Trophoblast cell (in vitro differentiated cells and primary cell): ENCODE measurements at regions not wholly inside any gene's neighbourhood (a gene's known extent, or its start where the extent isn't known, plus 50 kb on each side); places are given as distances from the start of the nearest gene placed in this dataset.

Source experiments
- DNase-seq, 2 donors: peaks; one replicate each; pipeline ENCODE4 v3.0.0-alpha.2; 2016
- H2AFZ ChIP-seq: 2 replicates; pipeline ENCODE4 v1.6.1; 2013; ENCODE audit warnings: low read length, moderate library complexity, mild to moderate bottlenecking; ENCODE audit not compliant: insufficient read depth, poor library complexity
- H2AK5ac ChIP-seq: 2 replicates; pipeline ENCODE4 v1.6.1; 2013; ENCODE audit warnings: mild to moderate bottlenecking, low read length
- H2BK120ac ChIP-seq: 2 replicates; pipeline ENCODE4 v1.6.1; 2013; ENCODE audit warnings: low read length, mild to moderate bottlenecking, moderate library complexity; ENCODE audit not compliant: insufficient read depth, poor library complexity
- H2BK12ac ChIP-seq: 2 replicates; pipeline ENCODE4 v1.6.1; 2013; ENCODE audit warnings: mild to moderate bottlenecking, low read length, moderate library complexity
- H2BK5ac ChIP-seq: 2 replicates; pipeline ENCODE4 v1.6.1; 2013; ENCODE audit warnings: low read length, low read depth, moderate library complexity, mild to moderate bottlenecking; ENCODE audit not compliant: poor library complexity
- H3K14ac ChIP-seq: 2 replicates; pipeline ENCODE4 v1.6.1; 2013; ENCODE audit warnings: mild to moderate bottlenecking, low read length
- H3K18ac ChIP-seq: 2 replicates; pipeline ENCODE4 v1.6.1; 2013; ENCODE audit warnings: mild to moderate bottlenecking, low read length
- H3K23ac ChIP-seq: 2 replicates; pipeline ENCODE4 v1.6.1; 2013; ENCODE audit warnings: low read length
- H3K27ac ChIP-seq: 2 replicates; pipeline ENCODE4 v1.5.1; 2013; ENCODE audit warnings: low read depth, mild to moderate bottlenecking, inconsistent platforms, low read length, moderate library complexity
- H3K27me3 ChIP-seq: 2 replicates; pipeline ENCODE4 v1.6.1; 2013; ENCODE audit warnings: inconsistent platforms, mild to moderate bottlenecking, low read length, moderate library complexity; ENCODE audit not compliant: insufficient read depth
- H3K36me3 ChIP-seq, 2 experiments: 1 replicate in 1 of 2; 2 replicates in 1 of 2; pipeline ENCODE4 v1.6.1; 2013; ENCODE audit warnings: low read length in 2 of 2, mild to moderate bottlenecking in 2 of 2, moderate library complexity in 1 of 2; ENCODE audit not compliant: insufficient read depth in 2 of 2, control insufficient read depth in 1 of 2
- H3K4ac ChIP-seq: 2 replicates; pipeline ENCODE4 v1.6.1; 2013; ENCODE audit warnings: low read depth, mild to moderate bottlenecking, low read length, moderate library complexity
- H3K4me1 ChIP-seq, 2 experiments: 1 replicate in 1 of 2; 2 replicates in 1 of 2; pipeline ENCODE4 v1.6.1; 2013; ENCODE audit warnings: low read length in 2 of 2, mild to moderate bottlenecking in 2 of 2, moderate library complexity in 1 of 2; ENCODE audit not compliant: insufficient read depth in 2 of 2, control insufficient read depth in 1 of 2
- H3K4me2 ChIP-seq: 2 replicates; pipeline ENCODE4 v1.6.1; 2013; ENCODE audit warnings: inconsistent platforms, mild to moderate bottlenecking, low read length, moderate library complexity
- H3K4me3 ChIP-seq: 2 replicates; pipeline ENCODE4 v1.5.1; 2013; ENCODE audit warnings: mild to moderate bottlenecking, low read depth, low read length, inconsistent platforms
- H3K79me1 ChIP-seq: one replicate; pipeline ENCODE4 v1.6.1; 2013; ENCODE audit warnings: low read length
- H3K79me2 ChIP-seq: 2 replicates; pipeline ENCODE4 v1.6.1; 2013; ENCODE audit warnings: low read length, mild to moderate bottlenecking; ENCODE audit not compliant: control insufficient read depth, insufficient read depth, poor library complexity
- H3K9ac ChIP-seq: 2 replicates; pipeline ENCODE4 v1.6.1; 2013; ENCODE audit warnings: mild to moderate bottlenecking, low read length
- H3K9me3 ChIP-seq: 2 replicates; pipeline ENCODE4 v1.6.1; 2013; ENCODE audit warnings: low read depth, mild to moderate bottlenecking, control low read depth, inconsistent platforms, low read length; ENCODE audit not compliant: insufficient read depth
- H4K12ac ChIP-seq: 2 replicates; pipeline ENCODE4 v1.6.1; 2013; ENCODE audit warnings: low read depth, mild to moderate bottlenecking, low read length, moderate library complexity
- H4K8ac ChIP-seq: 2 replicates; pipeline ENCODE4 v1.6.1; 2013; ENCODE audit warnings: low read depth, mild to moderate bottlenecking, low read length, moderate library complexity
- H4K91ac ChIP-seq: one replicate; pipeline ENCODE4 v1.6.1; 2013; ENCODE audit warnings: low read depth, mild to moderate bottlenecking, low read length, moderate library complexity
- WGBS: extraction: QIAGEN DNeasy Blood & Tissue Kit; methylation state at CpG from one replicate; pipeline ENCODE4 v1.1.7; 2013; ENCODE audit warnings: missing lambda C conversion rate; ENCODE audit not compliant: insufficient read length, insufficient coverage; ENCODE audit errors: extremely low coverage; 5-methylcytosine and 5-hydroxymethylcytosine counted together

GRCh38 chr14:66069830-66070541, 416.2 kb upstream of the CCDC196 start:
- H3K9ac ChIP-seq, result no peak overlapping the region
- H2AFZ ChIP-seq, result no peak overlapping the region
- H3K18ac ChIP-seq, result no peak overlapping the region
- no peak overlapping the region for H3K4me2 ChIP-seq
- H3K4ac ChIP-seq, result no peak overlapping the region
- H3K4me1 ChIP-seq, result peaks cover 0 to 1% of the 10 kb centered on the region in 2 experiments
- no peak overlapping the region for H3K4me3 ChIP-seq
- no peak overlapping the region for H4K91ac ChIP-seq
- no peak overlapping the region for H3K27ac ChIP-seq
- no peak overlapping the region for H4K8ac ChIP-seq
- H2BK12ac ChIP-seq, result no peak overlapping the region
- WGBS, result no CpG with 5 or more reads among the region's 7 CpGs
- no peak overlapping the region for H2BK120ac ChIP-seq
- no peaks in the 10 kb centered on the region for H3K27me3 ChIP-seq
- H2BK5ac ChIP-seq, result no peak overlapping the region
- H3K23ac ChIP-seq, result no peak overlapping the region
- no peak overlapping the region for H4K12ac ChIP-seq
- H2AK5ac ChIP-seq, result no peak overlapping the region
- no peak overlapping the region for H3K14ac ChIP-seq
- H3K79me1 ChIP-seq, result no peaks in the 10 kb centered on the region
- H3K79me2 ChIP-seq, result no peaks in the 10 kb centered on the region
- no peaks in the 10 kb centered on the region for H3K36me3 ChIP-seq
- peak; percentile 70 to 81 for DNase-seq
- H3K9me3 ChIP-seq, result no peaks in the 10 kb centered on the region

DNA sequence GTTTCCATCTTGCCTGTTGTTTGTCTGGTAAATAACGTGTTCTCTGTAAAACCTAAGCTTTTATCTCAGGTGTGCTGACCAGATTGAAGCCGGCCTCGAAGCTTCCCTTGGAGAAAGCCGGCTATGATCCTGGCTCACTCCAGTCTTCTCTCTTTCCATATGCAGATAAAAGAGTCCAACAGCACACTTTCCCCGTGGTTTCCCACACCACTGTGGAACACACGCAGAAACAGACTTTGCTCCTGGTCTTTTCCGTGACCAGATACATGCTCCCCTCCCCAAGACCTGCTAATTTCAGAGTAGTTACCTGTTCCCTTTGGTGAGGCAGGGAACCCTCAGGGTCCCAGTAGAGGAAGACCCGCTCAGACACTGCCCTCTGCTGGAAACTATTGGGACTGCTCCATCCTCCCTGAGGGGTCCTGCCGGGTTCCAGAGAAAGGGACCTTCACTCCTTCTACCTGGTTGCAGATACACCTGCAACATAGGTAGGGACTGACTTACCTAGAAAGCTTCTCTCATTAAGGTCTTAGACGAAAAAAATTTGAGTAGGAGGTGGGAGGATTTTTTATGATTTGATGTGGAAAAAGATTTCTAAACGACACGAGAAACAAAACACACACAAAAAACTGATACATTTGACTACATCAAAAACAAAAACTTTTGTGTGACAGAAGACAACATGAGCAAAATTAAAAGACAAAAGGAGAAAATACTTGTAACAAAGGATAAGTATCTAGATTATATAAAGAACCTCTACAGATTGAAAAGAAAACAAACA, 415.4 kb upstream of the CCDC196 start:
- WGBS, result no CpG with 5 or more reads among the region's 12 CpGs
- Histone ChIP-seq H3K4ac (no peak overlapping the region), H3K9me3 (no peaks in the 10 kb centered on the region), H4K91ac (no peak overlapping the region), H3K9ac (no peak overlapping the region), H3K27me3 (no peaks in the 10 kb centered on the region), H4K8ac (no peak overlapping the region), H2BK12ac (no peak overlapping the region), H3K79me1 (no peaks in the 10 kb centered on the region), H2AK5ac (no peak overlapping the region), H3K36me3 (no peaks in the 10 kb centered on the region), H3K23ac (no peak overlapping the region), H3K79me2 (no peaks in the 10 kb centered on the region), H2AFZ (peak overlapping the region; percentile 18), H3K4me1 (peaks cover 0 to 1% of the 10 kb centered on the region in 2 experiments), H2BK5ac (no peak overlapping the region), H3K4me2 (no peak overlapping the region), H4K12ac (no peak overlapping the region), H3K4me3 (no peak overlapping the region), H3K27ac (no peak overlapping the region), H3K14ac (no peak overlapping the region), H3K18ac (no peak overlapping the region), H2BK120ac (no peak overlapping the region)
- peak in 1 of 2 donors; percentile 62 for DNase-seq

- Histone ChIP-seq H4K12ac (no peak overlapping the region), H3K9ac (no peak overlapping the region), H3K36me3 (no peaks in the 10 kb centered on the region), H3K18ac (no peak overlapping the region), H3K4me3 (no peak overlapping the region), H2BK5ac (no peak overlapping the region), H2AK5ac (no peak overlapping the region), H4K8ac (no peak overlapping the region), H3K27me3 (no peaks in the 10 kb centered on the region), H3K4me1 (peaks cover 0 to 1% of the 10 kb centered on the region in 2 experiments), H3K79me2 (no peaks in the 10 kb centered on the region), H3K9me3 (no peaks in the 10 kb centered on the region), H3K14ac (no peak overlapping the region), H3K23ac (no peak overlapping the region), H3K79me1 (no peaks in the 10 kb centered on the region), H3K4me2 (no peak overlapping the region), H3K4ac (no peak overlapping the region), H2BK12ac (no peak overlapping the region), H2AFZ (no peak overlapping the region), H3K27ac (no peak overlapping the region), H2BK120ac (no peak overlapping the region), H4K91ac (no peak overlapping the region)
- DNase-seq, result peak; percentile 63 to 92
- WGBS, result no CpG with 5 or more reads among the region's 5 CpGs
Observed at GRCh38 chr14:66072190-66073084, 413.7 kb upstream of the CCDC196 start.

DNA sequence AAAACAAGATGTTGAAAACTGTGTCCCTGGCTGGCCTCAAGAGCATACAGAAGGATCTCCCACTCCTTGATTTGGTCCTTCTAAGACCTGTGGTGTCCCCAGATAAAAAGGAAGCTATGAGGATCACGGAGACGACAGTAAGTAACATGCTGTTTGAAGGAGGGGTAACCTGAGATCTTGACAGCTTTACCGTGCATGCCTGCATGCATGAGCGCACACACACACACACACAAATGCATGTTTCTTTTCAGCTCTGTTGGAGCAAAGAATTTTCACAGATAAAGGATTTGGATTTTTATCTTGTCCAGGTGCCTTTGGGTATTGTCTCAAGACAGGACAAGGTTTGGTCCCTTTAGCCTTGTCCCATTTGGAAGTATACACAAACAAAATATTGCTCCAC, 411.6 kb upstream of the CCDC196 start:
- no peaks in the 10 kb centered on the region for H3K27me3 ChIP-seq
- no peaks in the 10 kb centered on the region for H3K4me1 ChIP-seq
- no peak overlapping the region for H3K27ac ChIP-seq
- DNase-seq, result peak in 1 of 2 donors; percentile 54
- no peak overlapping the region for H4K8ac ChIP-seq
- no peak overlapping the region for H3K14ac ChIP-seq
- H4K12ac ChIP-seq, result no peak overlapping the region
- no peaks in the 10 kb centered on the region for H3K79me2 ChIP-seq
- no peak overlapping the region for H2BK5ac ChIP-seq
- H2BK120ac ChIP-seq, result no peak overlapping the region
- H3K23ac ChIP-seq, result no peak overlapping the region
- no peak overlapping the region for H2AFZ ChIP-seq
- H3K4ac ChIP-seq, result no peak overlapping the region
- no peak overlapping the region for H3K4me2 ChIP-seq
- no peaks in the 10 kb centered on the region for H3K79me1 ChIP-seq
- H3K36me3 ChIP-seq, result no peaks in the 10 kb centered on the region
- no peak overlapping the region for H3K18ac ChIP-seq
- H3K4me3 ChIP-seq, result no peak overlapping the region
- no peak overlapping the region for H2AK5ac ChIP-seq
- no peak overlapping the region for H2BK12ac ChIP-seq
- H4K91ac ChIP-seq, result no peak overlapping the region
- no CpG with 5 or more reads among the region's 4 CpGs for WGBS
- no peaks in the 10 kb centered on the region for H3K9me3 ChIP-seq
- H3K9ac ChIP-seq, result no peak overlapping the region
